OCI-LY7 (cell line): ENCODE measurements at regions not wholly inside any gene's neighbourhood (a gene's known extent, or its start where the extent isn't known, plus 50 kb on each side); places are given as distances from the start of the nearest gene placed in this dataset.
"Not testable (repeated sequence)": the region's sequence is repeated elsewhere in the genome, so short reads cannot be mapped to it uniquely, and the experiment has no call there.

Experiments used
- EZH2phosphoT487 ChIP-seq: fragments of 200-600 bp; sonication (generic); IDR thresholded peaks from 2 replicates; pipeline ENCODE4 v1.6.1; 2018; ENCODE audit warnings: low read depth, borderline replicate concordance, mild to moderate bottlenecking, mixed run types, antibody characterized with exemption, low read length, moderate library complexity, mixed read lengths
- TF ChIP-seq, protein P1 (sequence below): fragments of 200-600 bp; sonication (generic); conservative IDR thresholded peaks from 2 replicates; pipeline ENCODE4 v1.5.1; 2014; ENCODE audit warnings: mild to moderate bottlenecking, antibody characterized with exemption, low read length, moderate library complexity, mixed read lengths

DNA sequence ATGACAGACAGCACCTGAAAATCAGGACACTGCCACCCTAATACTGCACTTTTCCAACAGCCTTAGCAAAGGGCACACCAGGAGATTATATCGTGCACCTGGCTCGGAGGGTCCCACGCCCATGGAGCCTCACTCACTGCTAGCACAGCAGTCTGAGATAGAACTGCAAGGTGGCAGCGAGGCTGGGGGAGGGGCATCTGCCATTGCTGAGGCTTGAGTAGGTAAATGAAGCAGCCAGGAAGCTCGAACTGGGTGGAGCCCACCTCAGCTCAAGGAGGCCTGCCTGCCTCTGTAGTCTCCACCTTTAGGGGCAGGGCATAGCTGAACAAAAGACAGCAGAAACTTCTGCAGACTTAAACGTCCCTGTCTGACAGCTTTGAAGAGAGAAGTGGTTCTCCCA is 84.4 kb upstream of the UFL1 start:
- TF ChIP-seq, protein P1, sequence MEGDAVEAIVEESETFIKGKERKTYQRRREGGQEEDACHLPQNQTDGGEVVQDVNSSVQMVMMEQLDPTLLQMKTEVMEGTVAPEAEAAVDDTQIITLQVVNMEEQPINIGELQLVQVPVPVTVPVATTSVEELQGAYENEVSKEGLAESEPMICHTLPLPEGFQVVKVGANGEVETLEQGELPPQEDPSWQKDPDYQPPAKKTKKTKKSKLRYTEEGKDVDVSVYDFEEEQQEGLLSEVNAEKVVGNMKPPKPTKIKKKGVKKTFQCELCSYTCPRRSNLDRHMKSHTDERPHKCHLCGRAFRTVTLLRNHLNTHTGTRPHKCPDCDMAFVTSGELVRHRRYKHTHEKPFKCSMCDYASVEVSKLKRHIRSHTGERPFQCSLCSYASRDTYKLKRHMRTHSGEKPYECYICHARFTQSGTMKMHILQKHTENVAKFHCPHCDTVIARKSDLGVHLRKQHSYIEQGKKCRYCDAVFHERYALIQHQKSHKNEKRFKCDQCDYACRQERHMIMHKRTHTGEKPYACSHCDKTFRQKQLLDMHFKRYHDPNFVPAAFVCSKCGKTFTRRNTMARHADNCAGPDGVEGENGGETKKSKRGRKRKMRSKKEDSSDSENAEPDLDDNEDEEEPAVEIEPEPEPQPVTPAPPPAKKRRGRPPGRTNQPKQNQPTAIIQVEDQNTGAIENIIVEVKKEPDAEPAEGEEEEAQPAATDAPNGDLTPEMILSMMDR: not testable (repeated sequence)
- not testable (repeated sequence) for TF ChIP-seq EZH2phosphoT487
